GM19324 (cell line): ENCODE measurements at regions not wholly inside any gene's neighbourhood (a gene's known extent, or its start where the extent isn't known, plus 50 kb on each side); places are given as distances from the start of the nearest gene placed in this dataset.
"Not testable (repeated sequence)": the region's sequence is repeated elsewhere in the genome, so short reads cannot be mapped to it uniquely, and the experiment has no call there.

Experiments
- ATAC-seq: cut with Tn5 transposase; IDR thresholded peaks from one replicate; pipeline ENCODE4 v1.9.1; 2021; ENCODE audit warnings: mild to moderate bottlenecking, moderate library complexity; ENCODE audit not compliant: unreplicated experiment, low FRiP score

DNA sequence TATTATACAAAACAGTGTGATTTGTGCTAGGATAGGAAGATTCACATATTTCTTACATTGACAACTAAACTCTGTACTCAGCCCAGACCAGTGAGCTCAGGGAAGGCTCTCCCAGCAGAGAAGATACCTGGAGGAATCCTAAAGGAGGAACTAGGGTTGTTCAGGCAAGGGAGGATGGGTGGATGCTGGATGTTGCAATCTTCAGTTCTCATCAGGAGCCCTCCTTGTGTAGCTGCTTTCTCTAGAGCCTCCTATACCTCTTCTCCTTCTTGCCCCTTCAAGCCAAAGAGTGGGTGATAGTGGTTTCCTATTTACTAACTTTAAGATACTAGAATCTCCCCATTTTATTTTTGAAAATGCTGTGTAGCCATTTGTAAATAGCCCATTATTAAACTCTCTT lies 117.3 kb downstream of the NKX6-1 start:
- no peak for ATAC-seq

DNA sequence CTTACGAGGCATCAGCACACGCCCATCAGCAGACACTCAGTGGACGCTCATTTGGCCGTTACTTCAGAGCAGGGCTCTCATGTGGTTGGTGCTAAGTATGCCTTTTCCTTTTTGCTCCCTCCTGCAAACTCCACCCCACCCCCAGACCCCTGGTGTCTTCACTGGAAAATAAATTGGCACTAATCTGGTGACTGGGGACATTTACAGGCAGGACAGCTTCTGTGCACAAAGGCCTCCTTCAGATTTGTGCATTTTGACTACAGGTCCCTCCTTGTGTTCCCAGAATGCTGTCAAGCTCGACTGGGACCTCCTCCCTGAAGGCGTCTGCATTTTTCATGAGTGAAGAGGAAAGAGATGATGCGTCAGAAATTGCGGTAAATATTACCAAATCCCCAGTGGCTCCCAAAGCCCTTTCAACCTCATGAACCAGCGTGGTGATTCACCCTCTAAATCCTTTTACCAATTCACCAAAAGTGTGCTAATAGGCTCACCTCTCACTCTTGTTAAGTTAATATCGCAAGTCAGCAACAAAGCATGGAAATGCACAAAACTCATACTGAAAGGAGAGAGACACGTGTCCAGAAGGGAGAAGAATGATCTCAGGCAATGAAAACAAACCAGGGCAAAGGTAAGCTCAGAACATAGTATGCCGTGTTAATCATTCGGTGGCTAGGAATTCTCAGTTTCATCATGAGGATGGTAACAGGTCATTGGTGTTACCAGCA lies 119.0 kb downstream of the NKX6-1 start:
- ATAC-seq = no peak

- ATAC-seq = no peak
These were observed 120.1 kb downstream of the NKX6-1 start for GRCh38 chr4:84378983-84379382.

- ATAC-seq = no peak
These were observed 120.7 kb downstream of the NKX6-1 start for GRCh38 chr4:84378356-84378755.

DNA sequence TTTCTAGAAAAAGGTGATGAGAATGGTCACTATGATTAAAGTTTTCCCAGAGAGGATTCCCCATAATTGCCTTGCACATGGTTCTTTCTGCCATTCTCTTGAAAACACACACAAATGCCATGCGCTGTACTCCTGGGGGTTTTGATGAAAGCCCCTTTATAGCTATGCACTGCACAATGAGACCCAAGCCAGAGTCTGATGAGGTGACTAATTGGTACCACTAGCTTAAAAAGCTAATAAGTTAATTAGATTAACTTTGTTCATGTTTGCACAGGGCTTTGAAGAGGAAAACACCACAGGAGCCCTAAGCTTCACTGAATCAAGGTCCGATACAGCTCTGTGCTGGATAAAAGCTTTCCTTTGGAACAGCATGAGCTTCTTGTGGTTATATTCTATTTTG lies 132.2 kb downstream of the NKX6-1 start:
- ATAC-seq = no peak

DNA sequence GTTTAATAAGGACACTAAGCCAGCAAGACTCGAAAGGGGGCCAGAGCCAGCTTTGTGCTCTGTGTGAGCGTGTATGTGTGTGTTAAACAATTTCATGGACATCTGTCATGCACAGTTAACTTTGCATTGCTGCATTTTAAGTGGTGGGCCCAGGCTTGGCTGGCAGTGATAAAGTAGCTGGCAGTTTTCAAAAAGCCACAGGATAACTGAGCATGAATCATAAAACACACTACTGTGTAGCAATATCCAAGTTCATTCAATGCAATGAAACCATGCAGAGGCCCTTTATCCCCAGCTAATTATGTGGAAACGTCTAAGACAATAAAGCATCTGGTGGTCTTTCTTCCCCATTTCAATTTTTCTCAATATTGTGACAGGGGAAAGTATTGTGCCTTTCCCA lies 132.9 kb downstream of the NKX6-1 start:
- no peak for ATAC-seq

DNA sequence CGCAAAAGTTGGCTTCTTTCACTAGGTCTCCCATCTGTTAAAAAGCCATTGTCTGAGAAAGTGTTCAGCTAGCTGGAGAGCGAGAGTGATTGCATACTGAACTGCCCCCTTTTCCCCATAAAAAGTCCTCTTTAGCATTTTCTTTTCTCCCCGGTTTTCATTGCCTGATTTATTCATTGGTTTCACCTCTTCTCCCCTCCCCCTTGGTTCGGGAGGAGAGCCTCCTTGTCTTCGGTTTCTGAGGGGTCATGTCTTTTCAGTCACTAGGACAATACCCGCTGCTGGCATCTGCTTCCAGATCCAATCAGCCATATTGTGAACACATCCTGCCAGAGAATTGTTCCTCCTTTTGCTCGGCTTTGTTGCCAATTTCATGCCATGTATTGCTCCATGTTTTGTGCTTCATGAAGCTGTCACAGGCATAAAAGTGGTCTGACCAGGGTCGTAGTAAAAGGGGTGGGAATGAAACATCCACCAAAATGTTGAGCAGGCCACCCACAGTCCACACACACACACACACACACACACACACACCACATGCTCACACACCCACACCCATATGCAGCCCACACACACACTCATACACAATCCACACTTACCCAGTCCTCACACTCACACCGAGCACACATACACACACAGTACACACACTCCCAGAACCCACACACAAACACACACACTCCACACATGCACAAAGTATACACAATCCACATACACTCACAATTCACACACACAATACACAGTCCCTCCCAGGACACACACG lies 136.0 kb downstream of the NKX6-1 start:
- ATAC-seq = no peak

- ATAC-seq = no peak
These were observed 156.9 kb downstream of the NKX6-1 start for GRCh38 chr4:84342161-84342560.

DNA sequence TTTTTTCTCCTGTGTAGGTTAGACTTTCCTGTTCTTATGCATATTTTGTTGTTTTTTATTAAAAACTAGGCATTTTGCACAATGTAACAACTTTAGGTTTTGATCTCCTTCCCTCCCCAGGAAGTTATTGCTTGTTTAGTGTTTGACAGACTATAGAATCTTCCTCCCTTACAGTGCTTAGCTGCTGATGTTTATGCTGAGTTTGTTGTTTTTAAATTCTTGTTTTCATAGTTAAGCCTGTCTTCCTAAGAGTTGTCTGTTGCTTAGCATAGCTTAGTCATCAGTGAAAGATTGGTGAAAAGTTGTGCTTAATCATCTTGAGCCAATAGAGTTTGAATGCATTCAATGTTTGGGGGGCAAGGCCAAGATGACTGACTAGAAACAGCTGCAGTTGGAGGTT lies 157.5 kb downstream of the NKX6-1 start:
- ATAC-seq = no peak

- no peak for ATAC-seq
These were observed 160.7 kb downstream of the NKX6-1 start for GRCh38 chr4:84338367-84338766.

GRCh38 chr4:84336964-84337705 lies 162.0 kb downstream of the NKX6-1 start:
- ATAC-seq = no peak

DNA sequence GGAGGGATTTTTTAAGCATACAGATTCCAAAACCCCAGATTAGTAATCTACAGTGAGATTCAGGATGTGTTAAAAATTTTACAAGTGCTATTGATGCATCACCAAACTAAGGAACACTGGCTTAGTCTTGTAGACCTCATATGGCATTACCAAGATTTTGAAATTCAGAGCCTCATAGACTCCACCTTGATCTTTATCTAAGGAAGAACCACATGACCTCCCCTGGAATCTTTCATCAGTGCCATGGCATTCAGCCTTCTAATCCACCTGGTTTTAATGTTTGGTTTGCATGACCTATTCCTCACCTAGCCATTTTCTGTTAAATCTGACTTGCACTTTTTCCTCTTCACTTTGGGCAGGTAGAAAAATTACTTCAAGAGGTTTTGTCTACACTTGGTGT lies 171.6 kb downstream of the NKX6-1 start:
- no peak for ATAC-seq

- ATAC-seq = no peak
These were observed 173.5 kb downstream of the NKX6-1 start for GRCh38 chr4:84325625-84326024.

DNA sequence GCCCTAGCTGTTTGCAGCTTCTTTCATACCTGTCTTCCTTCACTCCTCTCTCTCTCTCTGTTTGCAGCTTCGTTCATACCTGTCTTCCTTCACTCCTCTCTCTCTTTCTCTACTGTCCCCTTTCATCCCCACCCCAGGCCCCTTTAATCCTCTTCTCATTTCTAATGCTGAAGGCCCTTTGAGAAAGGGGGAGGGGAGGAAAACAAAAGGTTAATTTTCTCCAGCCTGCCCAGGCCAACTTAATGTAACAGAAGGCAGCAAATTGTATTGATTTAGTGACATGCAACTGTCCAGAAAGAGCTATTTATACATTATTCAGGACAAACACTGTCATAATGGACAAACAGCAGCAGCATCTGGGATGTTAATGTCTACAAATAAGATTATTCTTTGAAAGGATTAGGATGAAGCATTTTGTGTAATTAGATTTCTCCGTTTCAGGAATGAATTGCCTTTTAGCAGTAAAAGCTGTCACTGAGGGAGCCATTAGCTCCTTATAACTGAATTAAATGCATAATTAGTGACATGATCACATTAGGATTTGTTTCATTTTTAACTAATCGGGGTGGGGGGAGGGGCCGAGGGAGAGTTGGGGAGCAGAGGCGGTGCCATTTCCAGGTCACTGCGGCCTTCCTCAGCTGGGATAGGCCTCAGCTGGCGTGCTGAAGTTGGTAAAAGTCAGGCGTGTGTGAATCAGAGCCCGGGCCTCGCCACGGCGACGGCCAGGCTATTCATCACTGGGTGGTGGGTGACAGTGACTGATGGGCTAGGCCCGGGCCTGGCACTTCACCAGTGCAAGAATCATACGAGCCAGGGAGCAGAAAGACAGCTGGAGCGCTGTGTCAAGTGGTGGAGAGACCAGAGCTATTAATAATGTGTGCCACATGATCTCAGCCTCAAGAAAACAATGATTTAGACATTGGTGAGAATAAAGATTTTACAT lies 174.5 kb downstream of the NKX6-1 start:
- ATAC-seq = no peak

- ATAC-seq = no peak
These were observed 180.0 kb downstream of the NKX6-1 start for GRCh38 chr4:84319124-84319523.

GRCh38 chr4:84317513-84317912 lies 181.6 kb downstream of the NKX6-1 start:
- ATAC-seq = no peak

DNA sequence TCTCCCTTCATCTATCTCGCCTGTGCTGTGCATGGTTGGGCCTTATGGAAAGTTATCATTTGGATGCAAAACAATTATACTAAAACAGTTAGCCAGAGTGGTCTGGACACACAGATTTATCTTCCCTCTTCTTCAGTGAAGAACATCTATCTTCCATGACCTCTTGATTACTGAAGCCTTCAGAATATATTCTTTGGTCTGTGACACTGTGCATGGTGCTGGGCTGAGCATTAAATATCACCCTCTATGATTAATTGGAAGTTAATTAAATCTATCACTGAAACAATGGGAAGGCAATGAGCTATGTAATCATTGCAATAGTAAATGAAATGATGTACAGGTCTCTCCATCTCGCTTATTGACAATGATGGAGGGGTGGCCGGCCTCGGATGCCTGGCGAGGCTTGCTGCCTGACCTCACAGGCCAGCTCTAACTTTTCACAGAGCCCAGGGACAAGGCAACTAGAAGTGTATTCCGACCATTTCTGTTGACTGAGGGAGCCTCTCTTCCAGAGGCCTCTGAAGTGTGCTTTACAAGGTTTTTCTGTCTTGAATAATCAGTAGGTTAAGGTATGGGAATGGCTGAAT lies 186.6 kb downstream of the NKX6-1 start:
- no peak for ATAC-seq

GRCh38 chr4:84309191-84309590 lies 189.9 kb downstream of the NKX6-1 start:
- no peak for ATAC-seq

DNA sequence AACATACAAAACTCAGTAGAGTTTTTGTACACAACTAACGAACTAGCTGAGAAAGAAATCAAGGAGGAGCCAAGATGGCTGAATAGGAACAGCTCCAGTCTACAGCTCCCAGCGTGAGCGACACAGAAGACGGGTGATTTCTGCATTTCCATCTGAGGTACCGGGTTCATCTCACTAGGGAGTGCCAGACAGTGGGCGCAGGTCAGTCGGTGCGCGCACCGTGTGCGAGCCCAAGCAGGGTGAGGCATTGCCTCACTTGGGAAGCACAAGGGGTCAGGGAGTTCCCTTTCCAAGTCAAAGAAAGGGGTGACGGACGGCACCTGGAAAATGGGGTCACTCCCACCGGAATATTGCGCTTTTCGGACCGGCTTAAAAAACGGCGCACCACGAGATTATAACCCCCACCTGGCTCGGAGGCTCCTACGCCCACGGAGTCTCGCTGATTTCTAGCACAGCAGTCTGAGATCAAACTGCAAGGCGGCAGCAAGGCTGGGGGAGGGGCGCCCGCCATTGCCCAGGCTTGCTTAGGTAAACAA lies 200.3 kb downstream of the NKX6-1 start:
- ATAC-seq = not testable (repeated sequence)
